AML-193 (cell line): ENCODE measurements at regions not wholly inside any gene's neighbourhood (a gene's known extent, or its start where the extent isn't known, plus 50 kb on each side); places are given as distances from the start of the nearest gene placed in this dataset.
"Not testable (repeated sequence)": the region's sequence is repeated elsewhere in the genome, so short reads cannot be mapped to it uniquely, and the experiment has no call there.

Experiments
- DNase-seq, 2 experiments: peaks; one replicate each; lab custom pipeline; 2025; lab: John Stamatoyannopoulos, UW

DNA sequence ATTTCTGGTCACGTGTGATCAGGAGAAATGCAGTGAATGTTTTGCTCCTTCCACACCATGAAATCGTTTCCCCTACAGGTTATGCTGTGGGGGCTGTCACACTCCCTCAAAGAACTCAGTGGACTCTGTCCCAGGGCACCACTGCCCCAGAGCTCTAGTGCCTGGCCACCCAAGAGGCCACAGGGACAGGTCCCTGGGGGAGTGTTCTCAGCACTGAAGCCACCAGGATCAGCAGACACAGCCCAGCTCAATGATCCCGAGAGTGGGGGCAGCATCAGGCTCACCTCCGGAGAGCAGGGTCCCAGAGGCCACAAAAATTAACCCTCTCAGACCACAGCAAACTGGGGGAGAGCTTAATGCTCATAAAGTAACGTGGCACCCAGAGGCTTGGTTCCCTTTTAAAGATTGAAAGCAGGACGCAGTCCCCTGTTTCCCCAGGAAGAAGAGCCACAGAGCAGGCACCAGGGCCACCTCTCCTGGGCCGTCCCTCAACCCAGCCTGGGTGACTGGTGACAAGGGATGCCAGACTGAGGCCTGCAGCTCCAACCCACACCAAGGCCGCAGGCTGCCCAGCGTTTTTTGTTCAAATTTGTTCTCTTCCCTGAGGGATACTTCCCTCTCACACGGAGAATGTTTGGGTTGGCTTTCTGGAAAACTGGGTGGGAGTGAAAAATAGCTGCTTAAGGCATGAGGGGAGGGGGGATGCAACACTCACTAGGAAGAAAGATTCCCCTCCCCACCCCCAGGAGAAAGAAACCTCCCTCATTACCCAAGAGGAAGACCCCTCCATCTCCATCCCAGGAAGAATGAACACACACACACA is 123.3 kb upstream of the IGF1R start:
- DNase-seq, result no peak

GRCh38 chr15:98525661-98526001 is 122.7 kb upstream of the IGF1R start:
- DNase-seq, result no peak

GRCh38 chr15:98526094-98526493 is 122.2 kb upstream of the IGF1R start:
- no peak for DNase-seq

DNA sequence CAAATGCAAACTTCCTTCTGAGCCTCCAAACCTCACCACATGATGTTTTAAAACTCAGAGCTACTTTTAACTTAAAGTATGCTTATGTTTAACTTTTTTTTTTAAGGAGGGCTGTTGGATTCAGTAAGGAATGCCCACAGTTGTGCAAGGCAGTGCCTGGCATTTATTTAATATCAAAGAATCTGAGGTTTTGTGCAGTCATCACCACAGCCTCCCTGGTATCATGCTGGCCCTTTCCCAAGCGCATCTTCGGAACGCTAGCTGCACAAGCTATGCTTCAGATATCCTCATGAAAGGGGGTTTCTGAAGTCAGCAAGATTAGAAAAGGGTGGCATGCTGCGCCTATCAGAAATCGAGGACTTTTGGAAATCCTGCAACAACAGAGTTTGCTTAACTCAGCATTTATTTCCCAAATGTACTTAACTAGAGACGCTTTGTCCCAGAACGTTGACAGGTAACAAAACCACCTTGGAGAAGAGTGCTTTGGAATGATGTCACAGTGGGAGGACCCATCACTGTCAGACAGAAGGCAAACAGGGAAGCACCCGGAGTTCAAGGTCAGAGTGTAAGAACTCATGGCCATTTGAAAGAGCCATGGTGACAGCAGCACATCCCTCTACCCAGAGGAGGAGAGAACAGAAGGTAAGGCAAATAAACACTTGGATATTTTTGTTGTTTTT is 120.2 kb upstream of the IGF1R start:
- no peak for DNase-seq

DNA sequence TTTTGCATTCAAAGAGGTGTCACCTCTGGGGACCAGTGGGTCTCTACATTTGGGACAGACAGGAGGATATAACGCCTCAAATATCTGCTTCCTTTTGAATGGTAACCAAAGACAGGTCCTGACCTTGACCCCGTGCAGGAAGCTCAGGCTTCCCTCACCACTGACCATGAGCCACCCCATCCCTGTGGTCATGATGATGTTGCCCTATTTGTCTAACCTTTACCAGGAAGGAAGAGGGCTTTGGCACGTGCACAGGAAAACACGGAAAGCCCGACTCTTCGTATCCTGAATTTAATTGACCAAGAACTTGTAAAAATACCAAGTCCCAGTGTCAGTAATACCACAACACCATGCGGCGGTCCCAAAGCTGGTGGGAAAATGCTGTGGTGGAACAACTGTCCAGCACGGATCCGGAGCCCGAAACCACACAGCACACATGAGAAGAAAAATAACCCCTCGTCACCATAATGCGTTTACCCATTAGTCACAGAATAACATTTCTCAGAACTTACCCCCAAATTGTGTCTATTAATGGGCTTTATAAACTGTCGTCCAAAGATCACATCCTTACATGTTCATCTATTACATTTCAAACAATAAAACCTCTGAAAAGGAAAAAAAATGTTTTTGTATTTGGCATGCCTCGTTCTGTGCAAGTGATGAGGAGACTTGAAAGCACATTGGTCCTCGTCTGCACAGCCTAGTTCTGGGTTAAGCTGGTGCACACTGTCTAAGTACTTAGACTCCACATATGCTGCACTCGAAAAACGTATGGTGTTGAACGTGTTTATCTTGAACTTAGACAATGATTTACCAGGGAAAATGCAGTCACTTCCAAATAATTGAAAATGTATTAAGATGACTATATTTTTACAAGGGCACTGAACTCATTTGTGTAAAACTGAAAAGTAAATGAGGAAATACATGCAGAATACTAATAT is 118.9 kb upstream of the IGF1R start:
- DNase-seq, result no peak

GRCh38 chr15:98530570-98530969 is 117.8 kb upstream of the IGF1R start:
- DNase-seq, result no peak

- DNase-seq, result no peak
Observed at GRCh38 chr15:98532063-98532462, 116.3 kb upstream of the IGF1R start.

DNA sequence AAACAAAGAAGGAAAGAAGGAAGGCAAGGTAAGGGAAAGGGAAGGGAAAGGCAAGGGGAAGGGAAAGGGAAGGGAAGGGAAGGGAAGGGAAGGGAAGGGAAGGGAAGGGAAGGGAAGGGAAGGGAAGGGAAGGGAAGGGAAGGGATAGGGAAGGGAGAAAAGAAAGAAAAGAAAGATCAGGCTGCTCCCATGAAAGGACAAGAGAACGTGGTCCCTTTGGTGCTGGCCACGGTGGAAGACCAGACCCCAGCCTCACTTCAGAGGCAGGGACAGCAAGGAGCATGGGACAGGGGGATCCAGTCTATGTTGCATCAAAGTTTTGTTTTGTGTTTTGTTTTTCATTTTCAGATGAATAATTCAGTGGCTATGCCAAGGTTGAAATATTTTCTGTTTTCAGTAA is 111.4 kb upstream of the IGF1R start:
- DNase-seq, result no peak

DNA sequence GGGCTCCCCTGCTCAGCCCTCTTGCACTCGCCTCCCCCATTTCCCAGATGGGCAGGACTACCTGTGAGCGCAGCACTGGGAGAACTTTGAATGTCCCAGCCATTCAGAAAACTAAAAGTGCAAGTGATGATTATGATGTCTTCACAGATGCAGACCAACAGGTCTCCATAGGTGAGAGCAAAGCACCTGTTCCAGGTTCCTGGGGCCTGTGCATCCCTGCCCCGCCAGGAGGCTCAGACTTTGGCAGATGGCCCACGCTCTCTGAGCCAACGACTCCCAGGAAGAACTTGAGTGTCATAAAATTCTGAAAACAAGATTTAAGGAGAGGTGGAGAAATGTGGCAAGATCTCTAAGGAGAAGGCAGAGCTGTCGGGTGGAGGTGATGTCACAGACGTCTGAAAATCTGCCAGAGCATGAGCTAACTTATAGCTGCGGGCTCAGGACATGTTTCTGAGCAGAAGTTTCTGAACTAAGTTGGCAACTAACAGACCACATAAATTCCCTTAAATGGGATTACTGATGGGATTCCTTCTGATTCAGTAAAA is 110.8 kb upstream of the IGF1R start:
- DNase-seq, result no peak

DNA sequence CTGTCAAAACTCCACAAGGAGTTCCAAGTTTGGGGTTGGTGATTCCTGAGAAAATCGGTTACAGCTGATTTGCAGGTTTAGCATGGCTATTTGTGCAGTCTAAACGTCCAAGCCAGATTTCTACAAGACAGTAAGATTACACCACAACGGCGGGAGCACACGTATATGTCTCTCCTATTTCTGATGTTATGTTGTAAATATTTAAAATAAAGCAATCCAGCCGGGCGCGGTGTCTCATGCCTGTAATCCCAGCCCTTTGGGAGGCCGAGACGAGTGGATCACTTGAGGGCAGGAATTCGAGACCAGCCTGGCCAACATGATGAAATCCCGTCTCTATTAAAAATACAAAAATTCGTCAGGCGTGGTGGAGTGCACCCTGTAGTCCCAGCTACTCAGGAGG is 106.8 kb upstream of the IGF1R start:
- DNase-seq, result no peak

DNA sequence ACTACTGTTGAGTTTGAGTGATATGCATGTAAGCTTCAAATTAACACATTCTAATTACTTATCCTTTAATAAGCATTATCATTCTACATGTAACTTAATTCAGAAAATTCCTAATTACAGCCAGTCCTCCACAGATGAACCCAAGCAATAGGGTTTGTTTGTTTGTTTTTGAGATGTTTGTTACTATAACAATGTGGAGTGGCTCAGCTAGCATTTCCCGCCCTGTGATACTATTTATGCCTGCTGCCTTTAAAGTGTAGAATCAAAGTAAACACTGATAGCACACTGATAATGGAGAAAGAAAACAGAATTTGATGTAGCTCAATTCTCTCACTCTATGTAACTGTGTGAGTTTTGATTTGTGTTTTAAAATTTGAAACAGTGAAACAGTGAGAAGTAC is 105.1 kb upstream of the IGF1R start:
- DNase-seq, result no peak

DNA sequence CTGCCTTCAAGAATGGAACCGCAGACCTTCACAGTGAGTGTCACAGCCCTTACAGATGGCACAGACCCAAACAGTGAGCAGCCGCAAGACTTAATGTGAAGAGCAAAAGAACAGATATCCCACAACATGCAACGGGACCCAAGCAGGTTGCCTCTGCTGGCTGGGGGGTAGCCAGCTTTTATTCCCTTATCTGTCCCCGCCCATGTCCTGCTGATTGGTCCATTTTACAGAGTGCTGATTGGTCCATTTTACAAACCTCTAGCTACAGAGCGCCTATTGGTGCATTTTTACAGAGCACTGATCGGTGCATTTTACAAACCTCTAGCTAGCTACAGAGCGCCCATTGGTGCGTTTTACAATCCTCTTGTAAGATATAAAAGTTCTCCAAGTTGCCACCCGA is 102.0 kb upstream of the IGF1R start:
- DNase-seq, result no peak

DNA sequence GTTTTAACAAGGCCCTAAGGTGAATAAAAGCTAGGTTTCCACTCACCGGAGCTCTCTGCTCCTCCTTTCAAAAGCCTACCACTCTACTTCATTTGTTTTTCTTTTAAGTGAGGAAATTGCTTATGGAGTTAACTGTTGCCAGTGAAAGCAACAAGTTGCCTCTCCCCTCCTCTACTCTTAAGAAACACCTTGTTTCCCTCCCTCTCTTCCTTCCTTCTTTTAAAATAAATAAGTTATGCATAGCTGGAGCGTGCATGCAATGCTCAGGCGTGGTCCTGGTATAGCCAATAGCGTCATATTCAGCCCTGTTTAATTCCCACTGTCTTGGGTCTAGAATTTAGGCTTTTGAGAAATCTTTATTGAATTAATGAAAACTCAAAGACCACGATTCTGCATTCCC is 101.1 kb upstream of the IGF1R start:
- no peak for DNase-seq

- no peak for DNase-seq
Observed at GRCh38 chr15:98547741-98548138, 100.6 kb upstream of the IGF1R start.

GRCh38 chr15:98548139-98548971 is 100.0 kb upstream of the IGF1R start:
- no peak for DNase-seq

GRCh38 chr15:98549003-98549402 is 99.3 kb upstream of the IGF1R start:
- DNase-seq, result no peak

- no peak for DNase-seq
Observed at GRCh38 chr15:98549741-98550140, 98.6 kb upstream of the IGF1R start.

DNA sequence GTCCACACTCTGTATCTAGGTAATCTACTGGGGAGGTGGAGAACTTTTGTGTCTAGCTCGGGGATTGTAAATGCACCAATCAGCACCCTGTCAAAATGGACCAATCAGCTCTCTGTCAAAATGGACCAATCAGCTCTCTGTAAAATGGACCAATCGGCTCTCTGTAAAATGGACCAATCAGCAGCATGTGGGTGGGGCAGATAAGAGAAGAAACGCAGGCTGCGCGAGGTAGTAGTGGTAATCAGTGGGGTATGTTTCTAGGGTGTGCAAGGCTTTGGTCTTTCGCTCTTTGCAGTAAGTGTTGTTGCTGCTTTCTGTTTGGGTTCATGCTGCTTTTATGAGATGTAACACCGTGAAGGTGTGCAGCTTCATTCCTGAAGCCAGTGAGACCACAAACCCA is 98.0 kb upstream of the IGF1R start:
- not testable (repeated sequence) for DNase-seq

- DNase-seq, result no peak
Observed at GRCh38 chr15:98551936-98552562, 96.3 kb upstream of the IGF1R start.

GRCh38 chr15:98554272-98555172 is 93.8 kb upstream of the IGF1R start:
- no peak for DNase-seq
